SU-DHL-6 (cell line): ENCODE measurements at regions not wholly inside any gene's neighbourhood (a gene's known extent, or its start where the extent isn't known, plus 50 kb on each side); places are given as distances from the start of the nearest gene placed in this dataset.

ENCODE experiments used
- H2AFZ ChIP-seq: fragments of 200-600 bp; sonication (generic); 2 replicates; pipeline ENCODE4 v1.6.1; 2014; ENCODE audit warnings: low read depth, mild to moderate bottlenecking, moderate library complexity, mixed read lengths, antibody characterized with exemption, low read length; ENCODE audit not compliant: severe bottlenecking
- H3F3A ChIP-seq: fragments of 200-600 bp; shearing (Covaris generic); 2 replicates; pipeline ENCODE4 v1.6.0; 2016; ENCODE audit warnings: antibody characterized with exemption, mild to moderate bottlenecking; ENCODE audit not compliant: insufficient read depth
- H3K27ac ChIP-seq: fragments of 200-600 bp; sonication (generic); 2 replicates; pipeline ENCODE4 v1.5.1; 2016; ENCODE audit warnings: low read depth, mild to moderate bottlenecking, low read length, moderate library complexity, mixed read lengths
- H3K27me3 ChIP-seq: fragments of 200-600 bp; sonication (generic), shearing (Covaris generic); 2 replicates; pipeline ENCODE4 v1.6.0; 2014; ENCODE audit warnings: mild to moderate bottlenecking, low read length
- H3K36me3 ChIP-seq: fragments of 200-600 bp; sonication (generic); 2 replicates; pipeline ENCODE4 v1.6.1; 2014; ENCODE audit warnings: mild to moderate bottlenecking, low read length, mixed read lengths
- H3K4me2 ChIP-seq: fragments of 300-600, 200-600 bp; shearing (Covaris generic), sonication (generic); 2 replicates; pipeline ENCODE4 v1.6.0; 2014; ENCODE audit warnings: low read length, low read depth, mild to moderate bottlenecking; ENCODE audit not compliant: poor library complexity, severe bottlenecking
- H3K4me3 ChIP-seq: fragments of 200-600 bp; sonication (generic); 2 replicates; pipeline ENCODE4 v1.5.1; 2014; ENCODE audit warnings: antibody characterized with exemption, low read length, mild to moderate bottlenecking, mixed read lengths; ENCODE audit not compliant: insufficient read depth, poor library complexity, severe bottlenecking
- H3K79me2 ChIP-seq: fragments of 200-600 bp; sonication (generic); 2 replicates; pipeline ENCODE4 v1.6.1; 2014; ENCODE audit warnings: mild to moderate bottlenecking, low read length, moderate library complexity; ENCODE audit not compliant: insufficient read depth
- H3K9ac ChIP-seq: fragments of 200-600 bp; sonication (generic); 2 replicates; pipeline ENCODE4 v1.7.0; 2014; ENCODE audit warnings: mild to moderate bottlenecking, low read length
- H3K9me2 ChIP-seq: fragments of 200-600 bp; sonication (generic); replicated peaks from 2 replicates; pipeline ENCODE4 v1.6.1; 2014; ENCODE audit warnings: low read length; ENCODE audit not compliant: insufficient read depth
- H3K9me3 ChIP-seq: fragments of 200-600 bp; sonication (generic); 2 replicates; pipeline ENCODE4 v1.6.1; 2014; ENCODE audit warnings: low read length, mixed read lengths; ENCODE audit not compliant: insufficient read depth
- H4K20me1 ChIP-seq: fragments of 200-600 bp; sonication (generic); 2 replicates; pipeline ENCODE4 v1.6.1; 2014; ENCODE audit warnings: low read depth, mild to moderate bottlenecking, antibody characterized with exemption, low read length, moderate library complexity, mixed read lengths
- CTCF ChIP-seq: fragments of 200-600 bp; sonication (generic); IDR thresholded peaks from one replicate; pipeline ENCODE4 v1.5.1; 2017; ENCODE audit warnings: antibody characterized with exemption, mild to moderate bottlenecking, low read length, moderate library complexity; ENCODE audit not compliant: insufficient read depth, poor library complexity, severe bottlenecking
- EZH2phosphoT487 ChIP-seq: fragments of 200-600 bp; sonication (generic), shearing (Covaris generic); conservative IDR thresholded peaks from 2 replicates; pipeline ENCODE4 v1.6.1; 2018; ENCODE audit warnings: mild to moderate bottlenecking, antibody characterized with exemption, low read length, moderate library complexity, mixed read lengths

GRCh38 chr4:123783151-123783790 is 386.7 kb downstream of the SPRY1 start:
- no peaks in the 10 kb centered on the region for H3F3A ChIP-seq
- H3K9me3 ChIP-seq: no peaks in the 10 kb centered on the region
- H3K27ac ChIP-seq: no peak overlapping the region
- no peaks in the 10 kb centered on the region for H3K9me2 ChIP-seq
- no peaks in the 10 kb centered on the region for H3K27me3 ChIP-seq
- H3K4me2 ChIP-seq: no peak overlapping the region
- H3K79me2 ChIP-seq: no peaks in the 10 kb centered on the region
- H2AFZ ChIP-seq: no peak overlapping the region
- H3K4me3 ChIP-seq: no peak overlapping the region
- TF ChIP-seq EZH2phosphoT487 (no peak), CTCF (no peak)
- no peak overlapping the region for H3K9ac ChIP-seq
- no peaks in the 10 kb centered on the region for H3K36me3 ChIP-seq
- no peaks in the 10 kb centered on the region for H4K20me1 ChIP-seq

GRCh38 chr4:123783921-123784320 is 387.3 kb downstream of the SPRY1 start:
- Histone ChIP-seq H3K9me2 (no peaks in the 10 kb centered on the region), H3K79me2 (no peaks in the 10 kb centered on the region), H3K36me3 (no peaks in the 10 kb centered on the region), H3K9ac (no peak overlapping the region), H3K27ac (no peak overlapping the region), H2AFZ (no peak overlapping the region), H3F3A (no peaks in the 10 kb centered on the region), H3K27me3 (no peaks in the 10 kb centered on the region), H4K20me1 (no peaks in the 10 kb centered on the region), H3K4me3 (no peak overlapping the region), H3K9me3 (no peaks in the 10 kb centered on the region), H3K4me2 (no peak overlapping the region)
- TF ChIP-seq CTCF (no peak), EZH2phosphoT487 (no peak)

- Histone ChIP-seq H3K4me2 (no peak overlapping the region), H2AFZ (no peak overlapping the region), H3K9me3 (no peaks in the 10 kb centered on the region), H3K79me2 (no peaks in the 10 kb centered on the region), H4K20me1 (no peaks in the 10 kb centered on the region), H3K27me3 (no peaks in the 10 kb centered on the region), H3K27ac (no peak overlapping the region), H3K4me3 (no peak overlapping the region), H3K9ac (no peak overlapping the region), H3F3A (no peaks in the 10 kb centered on the region), H3K9me2 (no peaks in the 10 kb centered on the region), H3K36me3 (no peaks in the 10 kb centered on the region)
- TF ChIP-seq EZH2phosphoT487: no peak
- no peak for TF ChIP-seq CTCF
These were observed 388.0 kb downstream of the SPRY1 start for GRCh38 chr4:123784626-123785025.
